ENCODE measurements at regions not wholly inside any gene's neighbourhood (a gene's known extent, or its start where the extent isn't known, plus 50 kb on each side); places are given as distances from the start of the nearest gene placed in this dataset.
"Not testable (repeated sequence)": the region's sequence is repeated elsewhere in the genome, so short reads cannot be mapped to it uniquely, and the experiment has no call there.

- TF ChIP-seq CTCF (IDR thresholded peaks at IDR 0.05; ENCODE audit: low read length, missing control alignments), result no peak
- DNase-seq (ENCODE audit: low read depth), result no peak
- H3K4me3 ChIP-seq (replicated peaks; ENCODE audit: low read depth, low read length), result no peak overlapping the region
Measured at GRCh38 chr7:26944501-26945358, 80.3 kb upstream of the SKAP2 start.

DNA sequence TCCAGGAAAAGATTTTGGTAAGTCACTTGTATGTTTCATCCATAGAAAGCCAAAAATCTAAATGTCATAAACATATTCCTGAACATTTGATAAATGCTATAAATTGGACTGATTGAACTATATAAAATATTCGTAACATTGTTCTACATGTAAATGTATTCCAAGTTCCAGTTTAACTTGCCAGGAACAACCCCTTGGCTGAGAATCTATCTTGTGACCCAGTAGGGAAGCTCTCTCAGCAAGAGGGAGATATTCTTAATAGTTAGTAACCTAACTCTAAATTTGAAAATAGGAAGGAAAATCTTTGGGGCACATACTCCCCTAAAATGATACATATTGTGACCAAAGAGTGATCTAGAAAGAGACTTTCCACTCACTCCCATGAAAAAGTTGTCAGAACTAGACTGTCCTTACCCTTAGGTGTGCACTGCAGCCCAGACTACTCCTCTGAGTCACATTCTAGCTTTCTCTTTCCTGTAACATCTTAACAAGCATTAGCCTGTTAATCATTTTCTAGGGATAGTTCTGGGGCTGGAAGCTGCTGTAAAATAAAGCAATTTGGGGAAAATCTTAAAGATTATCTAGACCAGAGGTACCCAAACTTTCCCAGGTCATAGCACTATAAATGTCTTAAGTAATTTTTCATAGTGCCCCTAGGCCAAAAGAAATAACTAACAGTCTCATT is 73.7 kb upstream of the SKAP2 start:
- H3K4me3 ChIP-seq (replicated peaks; ENCODE audit: low read depth, low read length), result no peak overlapping the region
- no peak for DNase-seq (ENCODE audit: low read depth)
- no peak for TF ChIP-seq CTCF (IDR thresholded peaks at IDR 0.05; ENCODE audit: low read length, missing control alignments)

- DNase-seq (ENCODE audit: low read depth), result no peak
- no peak overlapping the region for H3K4me3 ChIP-seq (replicated peaks; ENCODE audit: low read depth, low read length)
- no peak for TF ChIP-seq CTCF (IDR thresholded peaks at IDR 0.05; ENCODE audit: low read length, missing control alignments)
Measured at GRCh38 chr7:26937306-26937705, 72.9 kb upstream of the SKAP2 start.

DNA sequence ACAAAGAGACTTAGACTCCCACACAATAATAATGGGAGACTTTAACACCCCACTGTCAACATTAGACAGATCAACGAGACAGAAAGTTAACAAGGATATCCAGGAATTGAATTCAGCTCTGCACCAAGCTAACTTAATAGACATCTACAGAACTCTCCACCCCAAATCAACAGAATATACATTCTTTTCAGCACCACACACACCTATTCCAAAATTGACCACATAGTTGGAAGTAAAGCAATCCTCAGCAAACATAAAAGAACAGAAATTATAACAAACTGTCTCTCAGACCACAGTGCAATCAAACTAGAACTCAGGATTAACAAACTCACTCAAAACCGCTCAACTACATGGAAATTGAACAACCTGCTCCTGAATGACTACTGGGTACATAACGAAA is 68.2 kb upstream of the SKAP2 start:
- not testable (repeated sequence) for H3K4me3 ChIP-seq (replicated peaks; ENCODE audit: low read depth, low read length); DNase-seq (ENCODE audit: low read depth)

DNA sequence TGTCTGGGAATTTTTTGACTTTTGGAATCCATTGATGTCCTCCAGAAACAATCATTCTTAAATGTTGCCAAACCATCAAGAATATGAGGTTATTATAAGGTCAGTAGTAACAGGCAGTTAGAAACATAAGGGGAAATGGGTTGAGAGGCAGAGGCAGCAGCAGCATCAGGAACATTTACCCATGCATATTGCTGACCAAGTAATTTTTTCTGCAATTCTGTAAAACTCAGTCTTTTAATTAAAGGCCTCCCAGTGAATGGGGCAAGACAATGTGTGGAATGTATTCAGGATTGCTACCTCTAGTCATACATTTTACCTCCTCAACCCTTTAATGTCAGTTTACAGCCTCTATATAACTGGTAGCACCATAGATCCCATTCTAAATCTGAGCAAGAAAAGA is 66.5 kb upstream of the SKAP2 start:
- no peak overlapping the region for H3K4me3 ChIP-seq (replicated peaks; ENCODE audit: low read depth, low read length)
- DNase-seq (ENCODE audit: low read depth), result no peak
- no peak for TF ChIP-seq CTCF (IDR thresholded peaks at IDR 0.05; ENCODE audit: low read length, missing control alignments)

- TF ChIP-seq CTCF (IDR thresholded peaks at IDR 0.05; ENCODE audit: low read length, missing control alignments), result no peak
- no peak overlapping the region for H3K4me3 ChIP-seq (replicated peaks; ENCODE audit: low read depth, low read length)
- DNase-seq (ENCODE audit: low read depth), result no peak
Measured at GRCh38 chr7:26930201-26930600, 65.8 kb upstream of the SKAP2 start.

DNA sequence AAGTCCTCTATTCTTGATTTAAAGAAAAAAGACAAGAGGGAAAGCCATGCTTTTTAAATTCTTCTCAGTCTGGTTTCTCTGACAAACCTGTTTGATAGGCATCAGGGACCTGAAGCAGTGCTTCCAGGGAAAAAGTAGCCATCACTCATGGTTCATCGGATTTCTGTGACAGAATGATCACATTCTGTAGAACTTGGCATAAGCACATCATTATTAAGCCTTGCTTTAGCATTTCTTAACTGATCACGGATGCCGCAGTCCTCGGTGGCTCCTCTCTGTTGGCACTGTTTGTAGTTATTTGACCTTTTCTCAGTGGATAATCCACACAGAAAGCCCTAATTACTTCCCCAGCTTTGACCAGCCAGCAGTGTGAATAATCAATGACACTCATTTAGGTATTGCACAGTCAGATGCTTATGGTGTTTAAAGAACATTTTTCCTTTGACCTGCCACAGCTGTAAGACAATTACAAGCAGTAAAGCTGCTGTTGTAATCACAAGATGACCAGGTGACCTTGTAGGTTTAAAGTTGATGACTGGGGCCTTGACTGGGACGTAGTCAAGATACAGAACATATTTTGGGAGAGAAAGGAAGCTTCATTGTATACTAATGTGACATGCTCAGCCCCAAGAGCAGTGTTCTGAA is 64.4 kb upstream of the SKAP2 start:
- H3K4me3 ChIP-seq (replicated peaks; ENCODE audit: low read depth, low read length), result no peak overlapping the region
- no peak for DNase-seq (ENCODE audit: low read depth)
- TF ChIP-seq CTCF (IDR thresholded peaks at IDR 0.05; ENCODE audit: low read length, missing control alignments), result no peak

All from fibroblast of pulmonary artery (primary cell).